Upper lobe of left lung (tissue), 6 donors: ENCODE measurements at regions not wholly inside any gene's neighbourhood (a gene's known extent, or its start where the extent isn't known, plus 50 kb on each side); places are given as distances from the start of the nearest gene placed in this dataset.

Experiments
- ATAC-seq, 2 donors: fragments of 200-7000 bp; cut with Tn5 transposase; one replicate each; pipeline ENCODE4 v1.9.1; 2022; ENCODE audit warnings: mild to moderate bottlenecking in 2 of 2, moderate library complexity in 2 of 2; ENCODE audit not compliant: low FRiP score in 2 of 2
- DNase-seq, 2 donors: peaks; one replicate each; pipeline ENCODE4 v3.0.0-alpha.2; 2019 to 2020
- H3K27ac ChIP-seq, 4 donors: fragments of 200-600 bp; sonication (generic); one replicate each; pipeline ENCODE4 v1.5.1; 2016 to 2019
- H3K27me3 ChIP-seq, 4 donors: fragments of 200-600 bp; sonication (generic); one replicate each; pipeline ENCODE4 v1.5.1; 2017 to 2019
- H3K36me3 ChIP-seq, 4 donors: fragments of 200-600 bp; sonication (generic); one replicate each; pipeline ENCODE4 v1.5.1; 2016 to 2019
- H3K4me1 ChIP-seq, 4 donors: fragments of 200-600 bp; sonication (generic); one replicate each; pipeline ENCODE4 v1.5.1; 2018 to 2019
- H3K4me3 ChIP-seq, 4 donors: fragments of 200-600 bp; sonication (generic); one replicate each; pipeline ENCODE4 v1.5.1; 2017 to 2019; ENCODE audit warnings: mild to moderate bottlenecking in 2 of 4, moderate library complexity in 1 of 4
- H3K9me3 ChIP-seq, 4 donors: fragments of 200-600 bp; sonication (generic); one replicate each; pipeline ENCODE4 v1.5.1; 2018 to 2019
- EP300 ChIP-seq, 4 donors: sonication (generic); formaldehyde crosslinking; IDR thresholded peaks; one replicate each; pipeline ENCODE4 v1.5.1; 2017; ENCODE audit warnings: antibody characterized with exemption in 4 of 4, control low read depth in 2 of 4
- POLR2A ChIP-seq, 4 donors: fragments of 450-650 bp; IDR thresholded peaks; one replicate each; pipeline ENCODE4 v1.5.1; 2016 to 2017; ENCODE audit warnings: antibody characterized with exemption in 4 of 4, mild to moderate bottlenecking in 2 of 4
- POLR2AphosphoS5 ChIP-seq, 2 donors: sonication (generic); formaldehyde crosslinking; IDR thresholded peaks; one replicate each; pipeline ENCODE4 v1.5.1; 2017; ENCODE audit warnings: antibody characterized with exemption in 2 of 2
- WGBS, 2 donors: methylation state at CpG; one replicate each; pipeline ENCODE4 v1.1.5; 2017 to 2018; 5-methylcytosine and 5-hydroxymethylcytosine counted together
- small RNA-seq, 4 donors: library from RNA; depleted of rRNA; stranded (forward); fragments of <200 nt; gene quantifications; one replicate each; pipeline ENCODE3, GENCODE V24; 2016
- TF ChIP-seq, protein P1 (sequence below), 6 experiments: fragments of 450-650 bp in 4 of 6; fragments of 200-600 bp in 2 of 6; sonication (generic) in 2 of 6; IDR thresholded peaks; one replicate each; pipeline ENCODE4 v1.5.1; 2016 to 2019; ENCODE audit warnings: antibody characterized with exemption in 6 of 6
- donor health status: DM: no; HTN: no; CAD: no; lungs with moderate emphysema.
- donor health status: DM: no; HTN: yes; CAD: no; lungs with severe emphysema.

GRCh38 chr15:67999320-68000100 is 54.6 kb upstream of the PIAS1 start:
- Histone ChIP-seq H3K4me1 (peaks cover 0 to 6% (median 2%) of the 10 kb centered on the region in 4 donors), H3K27me3 (no peaks in the 10 kb centered on the region), H3K4me3 (no peak overlapping the region), H3K27ac (no peak overlapping the region), H3K36me3 (no peaks in the 10 kb centered on the region), H3K9me3 (no peaks in the 10 kb centered on the region)
- ATAC-seq (no peak), DNase-seq (no peak)
- WGBS, 2 donors = 77 to 82% methylated on average over 3 of the region's 3 CpGs
- TF ChIP-seq POLR2AphosphoS5 (IDR thresholded peaks at IDR 0.05) = no peak
- no peak for TF ChIP-seq POLR2A (IDR thresholded peaks at IDR 0.05)
- TF ChIP-seq EP300 (IDR thresholded peaks at IDR 0.05) = no peak
- TF ChIP-seq, protein P1, sequence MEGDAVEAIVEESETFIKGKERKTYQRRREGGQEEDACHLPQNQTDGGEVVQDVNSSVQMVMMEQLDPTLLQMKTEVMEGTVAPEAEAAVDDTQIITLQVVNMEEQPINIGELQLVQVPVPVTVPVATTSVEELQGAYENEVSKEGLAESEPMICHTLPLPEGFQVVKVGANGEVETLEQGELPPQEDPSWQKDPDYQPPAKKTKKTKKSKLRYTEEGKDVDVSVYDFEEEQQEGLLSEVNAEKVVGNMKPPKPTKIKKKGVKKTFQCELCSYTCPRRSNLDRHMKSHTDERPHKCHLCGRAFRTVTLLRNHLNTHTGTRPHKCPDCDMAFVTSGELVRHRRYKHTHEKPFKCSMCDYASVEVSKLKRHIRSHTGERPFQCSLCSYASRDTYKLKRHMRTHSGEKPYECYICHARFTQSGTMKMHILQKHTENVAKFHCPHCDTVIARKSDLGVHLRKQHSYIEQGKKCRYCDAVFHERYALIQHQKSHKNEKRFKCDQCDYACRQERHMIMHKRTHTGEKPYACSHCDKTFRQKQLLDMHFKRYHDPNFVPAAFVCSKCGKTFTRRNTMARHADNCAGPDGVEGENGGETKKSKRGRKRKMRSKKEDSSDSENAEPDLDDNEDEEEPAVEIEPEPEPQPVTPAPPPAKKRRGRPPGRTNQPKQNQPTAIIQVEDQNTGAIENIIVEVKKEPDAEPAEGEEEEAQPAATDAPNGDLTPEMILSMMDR (IDR thresholded peaks at IDR 0.05) = no peak

- Histone ChIP-seq H3K4me3 (no peak overlapping the region), H3K36me3 (no peaks in the 10 kb centered on the region), H3K4me1 (peaks cover 0 to 6% (median 2%) of the 10 kb centered on the region in 4 donors), H3K27ac (no peak overlapping the region), H3K9me3 (no peaks in the 10 kb centered on the region), H3K27me3 (no peaks in the 10 kb centered on the region)
- TF ChIP-seq POLR2A (IDR thresholded peaks at IDR 0.05) (no peak), POLR2AphosphoS5 (IDR thresholded peaks at IDR 0.05) (no peak), EP300 (IDR thresholded peaks at IDR 0.05) (no peak)
- TF ChIP-seq, protein P1 (IDR thresholded peaks at IDR 0.05) = no peak
- ATAC-seq = no peak
- no peak for DNase-seq
Observed at GRCh38 chr15:68000754-68001153, 53.4 kb upstream of the PIAS1 start.

DNA sequence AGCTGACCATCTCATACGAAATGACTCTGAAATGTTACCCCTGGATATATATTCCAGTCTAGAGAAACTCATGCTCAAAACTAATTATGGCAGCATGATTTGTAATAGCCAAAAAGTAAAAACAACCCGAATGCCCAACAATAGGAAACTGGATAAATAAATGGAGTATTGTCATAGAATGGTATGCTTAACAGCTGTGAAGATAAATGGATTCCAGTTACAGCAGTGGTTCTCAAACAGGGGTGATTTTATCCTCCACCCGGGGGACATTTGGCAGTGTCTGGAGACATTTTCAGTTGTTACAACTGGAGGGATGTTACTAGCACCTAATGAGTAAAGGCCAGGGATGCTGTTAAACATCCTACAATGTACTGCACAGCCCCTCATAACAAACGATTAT is 52.3 kb upstream of the PIAS1 start:
- WGBS, 2 donors = 75 to 84% methylated on average over 4 of the region's 4 CpGs
- DNase-seq = no peak
- H3K9me3 ChIP-seq = no peaks in the 10 kb centered on the region
- H3K4me3 ChIP-seq = no peak overlapping the region
- peaks cover 0 to 6% (median 2%) of the 10 kb centered on the region in 4 donors for H3K4me1 ChIP-seq
- no peak overlapping the region for H3K27ac ChIP-seq
- H3K36me3 ChIP-seq = no peaks in the 10 kb centered on the region
- TF ChIP-seq POLR2A (IDR thresholded peaks at IDR 0.05) (no peak), EP300 (IDR thresholded peaks at IDR 0.05) (no peak), POLR2AphosphoS5 (IDR thresholded peaks at IDR 0.05) (no peak)
- TF ChIP-seq, protein P1 (IDR thresholded peaks at IDR 0.05) = no peak
- H3K27me3 ChIP-seq = no peaks in the 10 kb centered on the region
- no peak for ATAC-seq

- no peaks in the 10 kb centered on the region for H3K9me3 ChIP-seq
- H3K27me3 ChIP-seq = no peaks in the 10 kb centered on the region
- ATAC-seq = no peak
- H3K27ac ChIP-seq = no peak overlapping the region
- no peak for TF ChIP-seq EP300 (IDR thresholded peaks at IDR 0.05)
- TF ChIP-seq, protein P1 (IDR thresholded peaks at IDR 0.05) = no peak
- no peak for TF ChIP-seq POLR2A (IDR thresholded peaks at IDR 0.05)
- no peak for TF ChIP-seq POLR2AphosphoS5 (IDR thresholded peaks at IDR 0.05)
- 91 to 98% methylated on average over 6 of the region's 6 CpGs for WGBS, 2 donors
- peaks cover 0 to 5% (median 2%) of the 10 kb centered on the region in 4 donors for H3K4me1 ChIP-seq
- H3K36me3 ChIP-seq = no peaks in the 10 kb centered on the region
- DNase-seq = no peak
- no peak overlapping the region for H3K4me3 ChIP-seq
Observed at GRCh38 chr15:68003297-68003696, 50.8 kb upstream of the PIAS1 start.

Small RNA genes in the stretch of these regions (small RNA-seq; reads per million reads assigned to genes)
- gene AC022254.1 = 0 reads per million in 4 donors
